Fibroblast of villous mesenchyme (primary cell): ENCODE measurements at regions not wholly inside any gene's neighbourhood (a gene's known extent, or its start where the extent isn't known, plus 50 kb on each side); places are given as distances from the start of the nearest gene placed in this dataset.
A peak's percentile ranks its signal among the peaks of the same experiment; 100 is the strongest.

Source experiments
- DNase-seq: peaks from one replicate; pipeline ENCODE4 v3.0.0-alpha.2; 2010; ENCODE audit warnings: low read depth
- H3K4me3 ChIP-seq: 2 replicates; pipeline ENCODE4 v1.5.1; 2011; ENCODE audit warnings: low read depth, mild to moderate bottlenecking, low read length
- TF ChIP-seq, protein P1 (sequence below): IDR thresholded peaks from 2 replicates; pipeline ENCODE4 v1.5.1; 2012; ENCODE audit warnings: low read depth, mild to moderate bottlenecking, low read length; ENCODE audit not compliant: insufficient read depth

DNA sequence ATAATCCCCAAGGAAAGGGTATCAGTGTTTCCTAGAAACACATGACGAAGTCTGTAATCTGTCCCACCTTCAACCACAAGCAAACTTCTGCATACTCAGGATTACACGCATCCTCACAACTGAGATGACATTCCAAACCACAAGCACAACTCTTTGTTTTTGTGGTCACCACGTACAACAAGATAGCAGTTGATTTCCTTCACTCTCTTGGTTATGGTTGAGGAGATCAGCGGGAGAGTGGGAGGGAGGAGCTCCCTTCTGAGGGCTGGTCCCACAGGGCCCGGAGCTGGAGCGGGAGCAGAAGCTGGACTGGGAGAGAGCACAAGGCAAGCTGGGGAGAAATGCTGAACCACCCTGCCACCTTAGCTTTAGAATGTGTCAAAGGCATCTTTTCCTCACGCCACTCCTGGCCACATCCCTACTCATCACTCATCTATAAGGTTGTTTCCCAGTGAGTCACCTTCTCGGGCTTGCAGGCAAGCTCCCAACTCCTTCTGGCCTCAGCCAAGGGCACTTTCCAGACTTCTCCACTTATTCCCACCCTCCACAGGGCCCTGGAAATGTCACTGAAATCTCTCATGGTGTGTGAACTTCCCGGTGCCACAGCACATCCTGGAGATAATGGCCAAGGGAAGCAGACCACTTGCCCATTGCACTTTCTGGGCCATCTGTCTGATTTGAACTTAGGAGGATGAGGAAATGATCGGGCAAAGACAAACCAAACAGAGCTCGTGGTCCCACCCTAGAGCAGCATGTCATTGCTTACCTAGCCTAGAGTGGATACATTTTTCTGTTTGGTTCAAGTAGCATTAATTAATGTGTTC, 98.9 kb upstream of the LGALSL start:
- no peak overlapping the region for H3K4me3 ChIP-seq
- TF ChIP-seq, protein P1, sequence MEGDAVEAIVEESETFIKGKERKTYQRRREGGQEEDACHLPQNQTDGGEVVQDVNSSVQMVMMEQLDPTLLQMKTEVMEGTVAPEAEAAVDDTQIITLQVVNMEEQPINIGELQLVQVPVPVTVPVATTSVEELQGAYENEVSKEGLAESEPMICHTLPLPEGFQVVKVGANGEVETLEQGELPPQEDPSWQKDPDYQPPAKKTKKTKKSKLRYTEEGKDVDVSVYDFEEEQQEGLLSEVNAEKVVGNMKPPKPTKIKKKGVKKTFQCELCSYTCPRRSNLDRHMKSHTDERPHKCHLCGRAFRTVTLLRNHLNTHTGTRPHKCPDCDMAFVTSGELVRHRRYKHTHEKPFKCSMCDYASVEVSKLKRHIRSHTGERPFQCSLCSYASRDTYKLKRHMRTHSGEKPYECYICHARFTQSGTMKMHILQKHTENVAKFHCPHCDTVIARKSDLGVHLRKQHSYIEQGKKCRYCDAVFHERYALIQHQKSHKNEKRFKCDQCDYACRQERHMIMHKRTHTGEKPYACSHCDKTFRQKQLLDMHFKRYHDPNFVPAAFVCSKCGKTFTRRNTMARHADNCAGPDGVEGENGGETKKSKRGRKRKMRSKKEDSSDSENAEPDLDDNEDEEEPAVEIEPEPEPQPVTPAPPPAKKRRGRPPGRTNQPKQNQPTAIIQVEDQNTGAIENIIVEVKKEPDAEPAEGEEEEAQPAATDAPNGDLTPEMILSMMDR: no peak
- peak; percentile 19 for DNase-seq

DNA sequence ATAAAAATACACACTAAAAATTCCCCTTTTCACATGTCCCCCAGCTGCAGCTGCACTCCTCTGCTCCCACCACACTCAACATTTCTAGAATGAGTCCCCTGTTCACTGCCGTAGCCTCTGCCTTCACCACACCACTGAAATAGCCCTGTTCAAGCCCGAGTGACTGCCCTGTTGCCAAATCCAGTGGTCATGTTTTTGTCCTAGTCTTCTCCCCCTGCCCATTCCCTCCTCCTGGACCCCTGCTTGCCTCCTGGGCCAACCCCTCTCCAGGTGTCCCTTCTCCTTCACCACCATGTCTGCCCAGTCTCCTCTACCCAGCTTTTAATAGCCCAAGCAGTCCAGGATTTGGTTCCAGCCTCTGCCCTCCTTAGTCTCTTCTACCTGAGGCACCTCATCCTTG, 97.1 kb upstream of the LGALSL start:
- no peak for DNase-seq
- no peak overlapping the region for H3K4me3 ChIP-seq
- TF ChIP-seq, protein P1: no peak

DNA sequence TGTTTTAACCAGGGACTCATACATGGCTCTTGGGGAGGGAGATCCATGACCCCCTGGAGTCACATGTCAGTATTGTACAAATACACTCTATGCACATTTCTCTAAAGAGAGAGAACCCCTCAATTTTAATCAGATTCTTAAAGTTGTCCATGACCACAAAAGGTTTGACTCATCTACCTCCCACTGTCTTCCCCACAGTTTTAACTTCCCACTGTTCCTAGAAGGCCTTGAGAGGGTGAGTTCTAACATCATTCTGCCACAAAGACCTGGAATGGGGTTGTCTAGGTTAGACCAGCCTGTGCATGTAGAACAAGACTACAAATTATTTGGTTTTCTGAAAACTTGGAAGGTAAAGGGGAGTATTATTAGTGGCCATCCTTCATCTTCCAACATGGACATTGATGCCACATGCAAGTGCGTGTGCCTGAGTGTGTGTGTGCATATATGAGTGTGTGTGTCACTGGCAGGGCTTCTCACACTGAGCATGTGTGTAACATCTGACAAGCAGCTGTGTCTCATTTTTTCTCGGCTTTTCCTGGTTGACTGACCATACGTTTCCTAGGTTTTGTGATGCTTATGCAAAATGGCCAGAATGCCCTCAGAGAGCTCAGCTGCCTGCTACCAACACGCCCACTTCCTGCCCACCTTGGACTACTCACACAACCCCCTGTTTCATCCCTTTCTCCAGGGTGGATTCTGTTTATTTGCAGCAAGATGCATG, 94.6 kb upstream of the LGALSL start:
- no peak overlapping the region for H3K4me3 ChIP-seq
- TF ChIP-seq, protein P1: no peak
- DNase-seq: no peak

DNA sequence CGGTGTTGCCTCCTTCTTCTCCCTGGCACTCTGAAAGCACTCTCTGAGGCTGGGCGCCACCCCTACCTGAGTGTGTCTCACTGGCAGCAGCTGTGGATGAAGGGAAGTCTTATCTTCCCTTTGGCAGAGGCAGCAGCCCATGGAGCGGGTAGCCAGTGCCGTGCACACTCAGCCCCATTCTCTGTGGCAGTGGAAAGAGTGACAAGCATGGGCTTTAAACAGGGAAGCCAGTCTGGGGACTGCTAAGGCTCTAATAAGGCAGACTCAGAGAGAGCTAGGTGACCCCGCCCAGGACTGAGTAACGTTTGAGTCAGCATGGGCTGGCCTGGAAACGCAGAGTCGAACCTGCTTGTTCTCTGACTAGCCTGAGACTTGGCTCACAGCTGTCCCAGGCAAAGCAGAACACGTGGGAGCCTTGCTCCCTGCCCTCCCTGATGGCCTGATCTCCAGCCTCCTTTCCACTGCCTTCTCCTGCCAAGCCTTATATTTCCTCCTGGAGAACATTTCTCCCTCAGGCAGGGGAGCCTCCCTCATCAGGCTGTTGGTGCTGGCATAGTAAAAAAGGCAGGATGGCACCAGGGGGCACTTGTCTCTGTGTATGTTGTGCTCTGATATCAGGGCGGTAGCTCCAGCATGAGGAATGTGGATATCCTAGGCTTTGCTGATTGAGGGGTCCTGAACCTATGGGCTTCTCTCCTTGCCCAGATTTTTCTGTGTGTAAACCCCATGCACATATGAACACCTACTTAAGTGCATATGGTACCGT, 93.9 kb upstream of the LGALSL start:
- peak; percentile 81 for DNase-seq
- H3K4me3 ChIP-seq: no peak overlapping the region

DNA sequence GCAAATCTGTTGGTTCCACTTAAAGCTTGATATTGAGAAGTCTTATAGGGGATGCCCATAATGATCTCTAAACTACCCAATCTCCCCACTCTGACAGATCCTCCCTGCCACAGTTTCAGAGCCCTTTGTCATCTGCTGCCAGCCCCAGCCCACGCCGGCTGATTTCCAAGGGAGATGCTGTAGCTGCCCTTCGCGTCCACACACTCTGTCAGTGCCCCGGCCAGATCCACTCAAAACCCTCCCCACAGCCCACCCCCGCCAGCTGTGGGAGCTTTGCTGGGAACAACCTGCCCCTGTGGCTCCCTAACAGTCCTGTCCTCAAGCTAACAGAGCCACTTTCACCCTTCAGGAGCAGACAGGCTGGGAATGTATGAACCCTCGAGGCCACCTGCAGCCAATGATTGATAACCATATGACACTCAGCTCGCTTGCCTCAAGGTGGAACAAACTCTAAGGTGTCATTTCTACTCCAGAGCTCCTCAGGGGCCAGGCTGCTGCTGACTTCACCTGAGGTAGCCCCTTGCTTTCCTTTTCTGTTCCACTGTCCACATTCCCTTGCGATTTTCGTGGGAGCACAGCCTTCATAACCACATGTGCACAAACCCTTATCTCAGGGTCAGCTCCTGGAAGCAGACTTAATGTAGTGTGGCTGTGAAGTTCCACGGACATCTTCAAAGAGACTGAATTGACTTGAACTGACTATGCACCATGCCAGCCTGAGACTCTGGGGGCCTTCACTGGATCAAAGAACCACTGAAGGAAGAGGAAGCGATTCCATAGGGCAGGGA, 92.6 kb upstream of the LGALSL start:
- no peak overlapping the region for H3K4me3 ChIP-seq
- TF ChIP-seq, protein P1: no peak
- no peak for DNase-seq

More for the DNA sequence above, 93.9 kb upstream of the LGALSL start:
- TF ChIP-seq, protein P1: no peak

DNA sequence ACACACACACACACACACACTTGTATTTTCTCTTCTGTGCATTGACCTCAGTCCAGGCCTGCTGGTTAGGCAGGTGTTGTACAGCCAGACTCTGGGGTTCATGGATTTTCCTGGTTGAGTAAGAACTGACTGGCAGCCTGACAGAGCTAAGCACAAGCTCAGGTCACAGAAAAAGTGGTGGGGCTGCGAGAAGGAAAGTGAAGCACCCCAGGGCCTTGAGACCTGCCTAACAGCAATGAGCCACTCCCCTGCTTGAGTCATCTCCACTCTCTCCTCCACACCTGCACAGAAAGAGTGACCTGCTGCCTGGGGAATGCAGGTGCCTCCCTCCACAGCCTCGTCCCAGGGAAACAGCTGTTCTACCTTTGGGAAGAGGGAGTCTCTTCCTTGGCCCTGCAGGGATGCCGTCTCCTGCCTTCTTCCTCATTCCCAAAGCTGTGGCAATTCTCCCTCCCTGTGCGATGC, 91.4 kb upstream of the LGALSL start:
- TF ChIP-seq, protein P1: no peak
- H3K4me3 ChIP-seq: no peak overlapping the region
- no peak for DNase-seq
